ENCODE measurements at regions not wholly inside any gene's neighbourhood (a gene's known extent, or its start where the extent isn't known, plus 50 kb on each side); places are given as distances from the start of the nearest gene placed in this dataset.
A peak's percentile ranks its signal among the peaks of the same experiment; 100 is the strongest.
"Not testable (repeated sequence)": the region's sequence is repeated elsewhere in the genome, so short reads cannot be mapped to it uniquely, and the experiment has no call there.

- no peak for DNase-seq
Measured at GRCh38 chr2:194907569-194907968, 749.5 kb upstream of the SLC39A10 start.

- no peak for DNase-seq
Measured at GRCh38 chr2:194896871-194897270, 760.2 kb upstream of the SLC39A10 start.

DNA sequence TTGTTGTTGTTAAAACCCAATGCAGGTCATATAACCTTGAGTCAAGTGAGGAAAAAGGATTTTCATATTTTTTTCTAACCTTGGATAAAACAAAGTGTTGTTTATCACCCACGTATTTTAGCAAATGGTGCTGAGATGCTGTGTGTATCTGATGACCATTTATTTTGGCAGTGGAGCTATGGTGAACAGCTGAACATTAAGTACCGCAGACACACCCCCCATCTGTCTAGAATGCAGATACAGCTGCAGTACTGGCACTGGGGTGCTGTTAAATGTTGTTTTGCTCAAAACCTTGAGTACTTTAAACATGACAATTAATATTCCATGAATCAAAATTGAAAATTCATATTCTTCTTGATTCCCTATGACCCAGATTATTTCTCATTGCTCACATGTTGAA lies 773.3 kb upstream of the SLC39A10 start:
- no peak for DNase-seq

- DNase-seq = no peak
Measured at GRCh38 chr2:194870974-194871535, 786.0 kb upstream of the SLC39A10 start.

DNA sequence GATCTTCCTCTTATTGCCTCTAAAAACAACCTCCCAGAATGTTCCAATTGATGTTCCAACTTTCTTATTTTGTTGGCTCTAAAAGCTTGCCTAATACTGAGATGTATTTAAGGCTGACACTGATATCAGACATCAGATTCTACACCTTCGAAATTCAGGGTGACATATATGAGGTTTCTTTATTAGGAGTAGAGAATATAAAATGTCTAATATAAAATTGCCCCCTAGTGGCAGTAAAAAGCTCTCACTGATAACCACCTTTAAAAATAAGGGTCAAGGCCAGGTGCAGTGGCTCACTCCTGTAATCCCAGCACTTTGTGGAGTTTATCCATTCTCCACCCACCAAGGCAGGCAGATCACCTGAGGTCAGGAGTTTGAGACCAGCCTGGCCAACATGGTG lies 789.7 kb upstream of the SLC39A10 start:
- peak; percentile 45 for DNase-seq

DNA sequence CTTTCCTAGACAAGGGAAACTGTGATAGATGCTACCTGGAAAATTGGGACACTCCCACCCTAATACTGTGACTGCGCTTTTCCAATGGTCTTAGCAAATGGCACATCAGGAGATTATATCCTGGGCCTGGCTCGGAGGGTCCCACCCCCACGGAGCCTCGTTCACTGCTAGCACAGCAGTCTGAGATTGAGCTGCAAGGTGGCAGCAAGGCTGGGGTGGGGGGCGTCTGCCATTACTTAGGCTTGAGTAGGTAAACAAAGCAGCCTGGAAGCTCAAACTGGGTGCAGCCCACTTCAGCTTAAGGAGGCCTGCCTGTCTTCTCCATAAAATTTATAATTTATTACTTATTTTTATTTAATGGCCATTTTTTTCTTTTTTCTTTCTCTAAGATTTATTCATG lies 802.1 kb upstream of the SLC39A10 start:
- no peak for DNase-seq

GRCh38 chr2:194842871-194843270 lies 814.2 kb upstream of the SLC39A10 start:
- no peak for DNase-seq

GRCh38 chr2:194834371-194834770 lies 822.7 kb upstream of the SLC39A10 start:
- DNase-seq = not testable (repeated sequence)

GRCh38 chr2:194826241-194826640 lies 830.8 kb upstream of the SLC39A10 start:
- DNase-seq = no peak

- DNase-seq = no peak
Measured at GRCh38 chr2:194824450-194824849, 832.6 kb upstream of the SLC39A10 start.

DNA sequence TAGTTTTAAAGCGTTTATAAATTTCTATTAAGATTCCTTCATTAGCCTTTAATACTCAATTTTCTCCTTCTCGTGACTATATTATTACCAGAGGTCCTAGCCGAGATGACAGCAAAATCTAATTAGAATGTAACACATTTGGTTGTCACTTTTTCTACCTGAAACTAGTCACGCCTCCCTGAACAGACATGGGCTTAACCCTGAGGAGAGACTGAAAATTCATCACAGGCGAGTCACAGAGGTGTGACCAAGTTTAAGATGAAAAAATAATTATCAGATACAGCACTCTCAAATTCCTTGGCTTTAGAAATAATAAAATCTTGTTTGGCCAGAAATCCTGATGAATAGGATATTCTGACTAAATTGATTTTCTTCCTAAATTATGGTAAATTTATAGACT lies 834.4 kb upstream of the SLC39A10 start:
- DNase-seq = no peak

DNA sequence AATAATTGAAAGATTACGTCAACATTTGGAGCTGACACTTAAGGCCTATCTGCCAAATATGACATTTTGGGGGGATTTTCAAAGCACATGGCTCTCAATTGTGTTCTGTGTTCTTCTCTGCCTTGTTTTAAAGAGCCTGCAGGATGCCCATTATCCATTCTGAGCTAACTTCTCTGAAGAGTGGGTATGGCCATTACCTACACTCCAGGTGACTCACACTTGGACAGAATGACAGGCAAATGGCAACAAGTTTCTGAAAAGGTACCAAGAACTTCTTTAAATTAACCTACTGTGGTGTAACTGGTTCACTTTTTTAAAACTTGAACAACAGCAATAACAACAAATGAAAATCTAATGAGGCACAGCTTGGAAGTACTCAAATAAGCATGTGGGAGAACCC lies 834.9 kb upstream of the SLC39A10 start:
- no peak for DNase-seq

DNA sequence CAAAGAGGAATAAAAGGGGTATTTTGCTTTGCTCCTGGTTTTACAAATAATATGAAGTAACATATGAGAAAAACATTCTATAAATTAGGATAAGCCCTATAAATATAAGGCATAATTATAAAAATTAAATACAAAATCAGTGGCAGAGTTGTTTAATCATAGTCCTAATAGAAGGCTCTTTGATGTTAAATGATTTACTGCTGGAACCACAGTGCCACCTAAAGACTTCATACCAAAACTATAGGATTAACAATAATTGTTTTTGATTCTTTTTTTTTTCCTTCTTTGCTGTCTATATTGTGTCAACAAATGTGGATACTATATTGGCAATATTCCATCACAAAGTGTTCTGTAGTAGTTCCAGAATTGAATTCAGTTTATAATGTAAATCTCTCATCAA lies 837.7 kb upstream of the SLC39A10 start:
- DNase-seq = peak in 1 of 2 experiments; percentile 36

- DNase-seq = no peak
Measured at GRCh38 chr2:194815475-194815874, 841.6 kb upstream of the SLC39A10 start.

GRCh38 chr2:194802589-194802988 lies 854.4 kb upstream of the SLC39A10 start:
- no peak for DNase-seq

DNA sequence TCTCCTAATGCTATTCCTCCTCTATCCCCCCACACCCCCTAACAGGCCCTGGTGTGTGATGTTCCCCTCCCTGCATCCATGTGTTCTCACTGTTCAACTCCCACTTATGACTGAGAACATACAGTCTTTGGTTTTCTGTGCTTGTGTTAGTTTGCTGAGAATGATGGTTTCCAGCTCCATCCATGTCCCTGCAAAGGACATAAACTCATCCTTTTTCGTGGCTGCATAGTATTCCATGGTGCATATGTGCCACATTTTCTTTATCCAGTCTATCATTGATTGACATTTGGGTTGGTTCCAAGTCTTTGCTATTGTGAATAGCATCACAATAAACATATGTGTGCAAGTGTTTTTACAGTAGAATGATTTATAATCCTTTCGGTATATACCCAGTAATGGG lies 870.0 kb upstream of the SLC39A10 start:
- not testable (repeated sequence) for DNase-seq

DNA sequence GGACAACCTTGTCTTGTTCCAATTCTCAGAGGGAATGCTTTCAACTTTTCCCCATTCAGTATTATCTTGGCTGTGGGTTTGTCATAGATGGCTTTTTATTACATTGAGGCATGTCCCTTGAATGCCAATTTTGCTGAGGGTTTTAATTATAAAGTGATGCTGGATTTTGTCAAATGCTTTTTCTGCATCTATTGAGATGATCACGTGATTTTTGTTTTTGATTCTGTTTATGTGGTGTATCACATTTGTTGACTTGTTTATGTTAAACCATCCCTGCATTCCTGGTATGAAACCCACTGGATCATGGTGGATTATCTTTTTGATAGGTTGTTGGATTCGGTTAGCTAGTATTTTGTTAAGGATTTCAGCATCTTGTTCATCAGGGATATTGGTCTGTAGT lies 885.6 kb upstream of the SLC39A10 start:
- DNase-seq = not testable (repeated sequence)

DNA sequence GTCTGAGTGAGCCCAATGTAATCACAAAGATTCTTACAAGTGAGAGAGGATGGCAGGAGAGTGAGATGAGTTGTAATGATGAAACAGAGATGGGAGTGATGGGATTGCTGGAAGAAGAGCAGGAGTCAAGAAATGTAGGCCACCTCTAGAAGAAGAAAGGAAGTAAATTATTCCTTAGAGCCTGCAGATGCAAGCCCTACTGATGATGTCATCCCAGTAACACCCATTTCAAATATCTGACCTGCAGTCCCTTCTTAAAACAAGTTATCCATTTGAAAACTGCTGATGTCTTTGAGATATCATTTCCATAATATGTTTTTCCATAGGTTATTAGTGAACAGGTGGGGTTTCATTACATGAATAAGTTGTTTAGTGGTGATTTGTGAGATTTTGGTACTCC lies 888.0 kb upstream of the SLC39A10 start:
- DNase-seq = no peak

- DNase-seq = no peak
Measured at GRCh38 chr2:194765723-194766122, 891.3 kb upstream of the SLC39A10 start.

- DNase-seq = no peak
Measured at GRCh38 chr2:194750926-194751325, 906.1 kb upstream of the SLC39A10 start.

DNA sequence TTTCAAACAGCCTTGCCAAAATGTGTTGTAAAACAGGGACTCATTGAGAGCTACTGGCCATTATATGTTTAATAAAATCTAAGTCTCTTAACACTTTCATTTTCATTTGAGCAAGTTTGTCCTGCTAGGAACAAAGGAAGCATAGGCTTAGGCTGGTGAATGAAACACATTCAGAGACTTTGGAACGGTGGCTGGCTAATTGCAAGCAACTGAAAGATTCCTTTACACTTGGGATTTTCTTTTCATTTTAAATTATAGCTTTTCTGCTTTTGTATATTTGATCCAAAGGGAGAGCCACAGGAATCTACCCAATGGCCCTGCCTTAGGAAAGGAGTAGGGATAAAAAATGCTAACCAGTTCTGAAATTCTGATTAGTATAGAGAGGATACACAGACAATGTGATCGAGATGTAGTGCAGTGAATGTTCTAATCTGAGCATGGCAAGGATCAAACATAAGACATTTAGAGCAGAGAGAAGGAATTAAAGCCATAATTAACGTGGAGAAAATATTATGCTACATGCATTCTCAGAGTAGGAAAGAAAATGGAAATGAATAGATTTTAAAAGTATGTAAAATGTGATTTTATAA lies 911.4 kb upstream of the SLC39A10 start:
- DNase-seq = no peak

DNA sequence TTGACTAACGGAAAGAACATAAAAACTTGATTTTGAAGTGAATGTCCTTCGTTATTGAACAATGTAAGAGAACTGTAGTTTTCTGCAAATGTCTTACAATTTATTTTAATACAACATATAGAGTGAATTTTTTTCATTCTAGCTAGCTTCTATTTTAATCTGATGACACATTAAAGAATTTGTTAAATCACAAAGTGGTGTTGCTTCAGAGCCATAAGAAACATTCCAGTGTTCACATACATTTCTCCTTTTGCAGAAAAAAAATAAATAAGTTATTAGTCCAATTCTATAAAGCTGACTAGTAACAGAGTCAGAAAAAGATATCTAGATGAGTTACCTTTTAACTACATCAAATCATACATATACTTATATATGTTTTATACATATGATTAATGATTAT lies 914.3 kb upstream of the SLC39A10 start:
- no peak for DNase-seq

DNA sequence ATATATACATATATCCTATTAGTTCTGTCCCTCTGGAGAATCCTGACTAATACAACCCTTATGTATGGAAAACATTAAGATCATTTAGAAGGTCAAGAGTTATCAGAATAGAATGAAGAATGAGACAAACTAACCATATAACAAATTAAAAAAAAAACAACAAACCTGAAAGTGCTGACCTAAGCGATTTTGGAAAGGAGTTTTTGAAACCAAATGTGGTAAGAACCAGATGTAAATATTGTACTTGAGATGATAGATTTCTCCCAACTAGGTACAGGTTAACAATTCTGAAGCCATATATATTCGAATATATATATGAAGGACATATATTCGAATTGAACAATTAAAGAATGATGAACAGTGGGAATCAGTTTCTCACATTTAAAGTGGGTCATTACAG lies 917.8 kb upstream of the SLC39A10 start:
- no peak for DNase-seq

DNA sequence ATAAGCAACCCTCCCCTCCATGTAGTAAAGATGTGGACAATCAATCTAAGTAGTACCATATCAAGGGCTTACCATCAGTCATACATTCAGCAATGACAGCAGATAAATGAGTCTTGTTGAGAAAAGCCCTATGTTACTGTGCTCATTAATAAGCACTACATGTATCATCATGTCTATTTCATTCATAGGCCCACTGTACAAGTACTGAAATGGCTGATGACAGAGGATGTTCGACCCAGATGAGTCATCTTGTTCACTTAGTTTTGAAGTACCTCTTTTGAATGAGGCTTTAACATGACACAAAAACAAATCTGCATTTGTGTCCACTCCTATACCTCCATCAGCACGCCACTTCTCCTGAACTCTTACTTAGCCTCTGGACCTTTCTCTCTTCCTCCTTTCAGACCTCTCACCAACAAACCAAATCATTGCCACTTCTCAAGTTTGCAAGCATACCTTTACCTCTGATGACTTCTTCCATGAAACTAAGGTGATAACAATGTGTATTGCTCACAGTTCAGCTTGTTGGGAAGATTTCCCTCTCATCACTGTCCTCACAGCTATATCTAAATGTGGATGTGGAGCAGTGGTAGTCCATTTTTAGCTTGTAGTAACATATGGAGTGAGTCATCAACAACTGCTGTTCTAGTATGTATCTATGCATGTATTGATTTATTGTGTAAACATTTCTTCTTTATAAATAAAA lies 921.0 kb upstream of the SLC39A10 start:
- DNase-seq = no peak

DNA sequence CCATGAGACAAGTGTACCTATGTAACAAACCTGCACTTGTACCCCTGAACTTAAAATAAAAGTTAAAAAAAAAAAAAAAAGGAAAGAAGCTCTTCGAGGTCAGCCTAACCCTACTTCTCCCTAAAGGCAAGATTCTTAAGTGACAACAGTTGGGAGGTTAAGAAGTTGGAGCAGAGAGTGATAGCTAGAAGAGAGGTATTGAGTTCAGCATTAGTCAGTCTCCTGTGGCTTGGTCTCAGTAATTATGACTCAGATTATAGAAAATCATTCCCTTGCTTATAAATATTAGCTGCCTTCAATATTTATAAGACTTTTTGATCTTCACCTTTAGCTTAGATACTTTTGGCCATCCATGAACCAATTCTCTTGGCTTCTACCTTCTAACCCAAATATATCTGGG lies 926.8 kb upstream of the SLC39A10 start:
- DNase-seq = no peak
